Stimulated activated CD8-positive, alpha-beta memory T cell treated with anti-CD3 and anti-CD28 coated beads, Interleukin-12 subunit alpha, Interleukin-12 subunit beta, amount 100 ng/mL, for 24 hours (primary cell): ENCODE measurements at regions not wholly inside any gene's neighbourhood (a gene's known extent, or its start where the extent isn't known, plus 50 kb on each side); places are given as distances from the start of the nearest gene placed in this dataset.

ENCODE experiments used
- DNase-seq: peaks from one replicate; pipeline ENCODE4 v3.0.0-alpha.2; 2020; ENCODE audit errors: extremely low read depth

- no peak for DNase-seq
Observed at GRCh38 chr2:133718688-133719201, 150.5 kb upstream of the NCKAP5 start.

- no peak for DNase-seq
Observed at GRCh38 chr2:133720429-133720828, 152.2 kb upstream of the NCKAP5 start.

GRCh38 chr2:133721118-133721517, 152.9 kb upstream of the NCKAP5 start:
- DNase-seq: no peak

GRCh38 chr2:133723133-133723532, 154.9 kb upstream of the NCKAP5 start:
- DNase-seq: no peak

- no peak for DNase-seq
Observed at GRCh38 chr2:133726973-133727372, 158.7 kb upstream of the NCKAP5 start.

- no peak for DNase-seq
Observed at GRCh38 chr2:133732059-133732458, 163.8 kb upstream of the NCKAP5 start.

- no peak for DNase-seq
Observed at GRCh38 chr2:133732982-133733900, 165.0 kb upstream of the NCKAP5 start.

GRCh38 chr2:133733901-133734255, 165.6 kb upstream of the NCKAP5 start:
- no peak for DNase-seq

- DNase-seq: no peak
Observed at GRCh38 chr2:133734716-133735495, 166.6 kb upstream of the NCKAP5 start.

GRCh38 chr2:133736674-133737073, 168.4 kb upstream of the NCKAP5 start:
- no peak for DNase-seq

GRCh38 chr2:133737242-133737993, 169.2 kb upstream of the NCKAP5 start:
- no peak for DNase-seq

GRCh38 chr2:133739039-133739438, 170.8 kb upstream of the NCKAP5 start:
- no peak for DNase-seq

GRCh38 chr2:133740500-133740899, 172.2 kb upstream of the NCKAP5 start:
- no peak for DNase-seq

- no peak for DNase-seq
Observed at GRCh38 chr2:133748007-133748700, 179.9 kb upstream of the NCKAP5 start.

GRCh38 chr2:133753665-133754064, 185.4 kb upstream of the NCKAP5 start:
- DNase-seq: no peak

- no peak for DNase-seq
Observed at GRCh38 chr2:133755480-133756300, 187.4 kb upstream of the NCKAP5 start.

- no peak for DNase-seq
Observed at GRCh38 chr2:133756833-133757232, 188.6 kb upstream of the NCKAP5 start.

GRCh38 chr2:133760376-133760775, 192.1 kb upstream of the NCKAP5 start:
- no peak for DNase-seq

GRCh38 chr2:133765658-133766057, 197.4 kb upstream of the NCKAP5 start:
- DNase-seq: no peak

GRCh38 chr2:133766164-133766832, 198.0 kb upstream of the NCKAP5 start:
- DNase-seq: no peak
